22Rv1 (cell line): ENCODE measurements at regions not wholly inside any gene's neighbourhood (a gene's known extent, or its start where the extent isn't known, plus 50 kb on each side); places are given as distances from the start of the nearest gene placed in this dataset.

Experiments used
- ZFX ChIP-seq: fragments of 450-650 bp; IDR thresholded peaks from 2 replicates; pipeline ENCODE4 v1.6.1; 2017; ENCODE audit warnings: antibody characterized with exemption, borderline replicate concordance
- TF ChIP-seq, protein P1 (sequence below): fragments of 450-650 bp; IDR thresholded peaks from 2 replicates; pipeline ENCODE4 v1.5.1; 2017; ENCODE audit warnings: mild to moderate bottlenecking

DNA sequence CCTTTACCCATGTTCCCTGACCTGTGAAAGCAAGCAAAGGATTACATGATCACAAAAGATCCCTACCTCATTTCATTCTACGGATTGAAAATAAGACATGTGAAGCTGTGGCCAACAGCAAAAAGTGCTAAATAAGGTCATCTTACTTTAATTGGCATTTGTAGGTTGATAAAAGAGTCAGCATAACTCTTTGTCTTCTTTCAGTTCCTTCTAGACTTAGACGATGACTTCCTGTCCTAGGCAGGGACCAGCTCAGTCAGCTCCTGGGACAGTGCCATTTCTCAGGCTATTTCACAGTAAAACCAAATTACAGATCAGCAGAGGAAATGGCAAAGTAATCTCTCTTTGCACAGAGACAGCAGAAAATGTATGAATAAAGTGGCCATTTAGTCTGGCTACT lies 480.7 kb downstream of the RFPL4B start:
- TF ChIP-seq, protein P1, sequence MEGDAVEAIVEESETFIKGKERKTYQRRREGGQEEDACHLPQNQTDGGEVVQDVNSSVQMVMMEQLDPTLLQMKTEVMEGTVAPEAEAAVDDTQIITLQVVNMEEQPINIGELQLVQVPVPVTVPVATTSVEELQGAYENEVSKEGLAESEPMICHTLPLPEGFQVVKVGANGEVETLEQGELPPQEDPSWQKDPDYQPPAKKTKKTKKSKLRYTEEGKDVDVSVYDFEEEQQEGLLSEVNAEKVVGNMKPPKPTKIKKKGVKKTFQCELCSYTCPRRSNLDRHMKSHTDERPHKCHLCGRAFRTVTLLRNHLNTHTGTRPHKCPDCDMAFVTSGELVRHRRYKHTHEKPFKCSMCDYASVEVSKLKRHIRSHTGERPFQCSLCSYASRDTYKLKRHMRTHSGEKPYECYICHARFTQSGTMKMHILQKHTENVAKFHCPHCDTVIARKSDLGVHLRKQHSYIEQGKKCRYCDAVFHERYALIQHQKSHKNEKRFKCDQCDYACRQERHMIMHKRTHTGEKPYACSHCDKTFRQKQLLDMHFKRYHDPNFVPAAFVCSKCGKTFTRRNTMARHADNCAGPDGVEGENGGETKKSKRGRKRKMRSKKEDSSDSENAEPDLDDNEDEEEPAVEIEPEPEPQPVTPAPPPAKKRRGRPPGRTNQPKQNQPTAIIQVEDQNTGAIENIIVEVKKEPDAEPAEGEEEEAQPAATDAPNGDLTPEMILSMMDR: no peak
- no peak for TF ChIP-seq ZFX
